ENCODE measurements at regions not wholly inside any gene's neighbourhood (a gene's known extent, or its start where the extent isn't known, plus 50 kb on each side); places are given as distances from the start of the nearest gene placed in this dataset.

GRCh38 chr10:109203646-109204353 is 719.5 kb downstream of the XPNPEP1 start:
- no peak for TF ChIP-seq CTCF (IDR thresholded peaks at IDR 0.05; ENCODE audit: low read length)
- no peak for TF ChIP-seq EZH2 (IDR thresholded peaks at IDR 0.05; ENCODE audit: borderline replicate concordance, low read length)

Data from OCI-LY1 (cell line).